IPS-NIHi11 (cell line): ENCODE measurements at regions not wholly inside any gene's neighbourhood (a gene's known extent, or its start where the extent isn't known, plus 50 kb on each side); places are given as distances from the start of the nearest gene placed in this dataset.
"Not testable (repeated sequence)": the region's sequence is repeated elsewhere in the genome, so short reads cannot be mapped to it uniquely, and the experiment has no call there.

Experiments used
- DNase-seq: peaks from one replicate; pipeline ENCODE4 v3.0.0; 2012; ENCODE audit warnings: mixed read lengths, low spot score

DNA sequence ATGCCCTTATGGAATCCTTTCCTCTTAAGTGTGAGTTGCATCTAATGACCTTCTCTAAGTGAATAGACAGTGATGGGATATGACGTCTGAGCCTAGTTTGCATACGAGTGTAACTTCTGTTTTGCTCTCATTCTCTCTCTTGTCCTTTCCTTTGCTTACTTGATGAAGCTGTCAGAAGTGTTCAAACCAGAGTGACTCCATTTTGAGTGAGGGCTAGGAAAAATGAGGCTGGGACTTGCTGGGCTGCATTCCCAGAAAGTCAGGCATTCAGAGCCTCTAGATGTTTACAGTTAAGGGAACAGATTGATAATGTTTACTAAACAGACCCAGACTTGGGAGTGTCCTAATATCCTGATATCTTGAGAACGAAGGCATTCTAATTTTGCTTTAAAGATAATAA is 311.2 kb upstream of the SOX4 start:
- DNase-seq: not testable (repeated sequence)

DNA sequence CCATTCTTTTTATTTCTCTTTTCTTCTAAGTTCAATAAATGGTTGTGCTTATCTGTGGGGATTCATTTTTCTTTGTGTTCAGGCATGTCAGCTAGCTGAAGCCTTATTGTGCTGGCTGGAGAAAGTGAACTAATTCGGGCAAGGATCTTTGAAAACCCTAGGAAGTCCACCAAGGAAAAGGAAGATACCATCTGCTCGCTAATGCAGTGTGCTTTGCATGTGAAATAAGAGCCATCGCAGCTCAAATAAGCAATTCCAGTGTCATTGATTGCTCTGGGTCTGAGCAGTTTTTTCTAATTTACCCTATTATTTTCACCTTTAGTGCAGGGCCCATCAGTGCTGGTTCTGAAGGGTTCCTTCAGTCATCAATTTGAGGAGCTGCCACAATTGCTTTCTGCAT is 309.4 kb upstream of the SOX4 start:
- no peak for DNase-seq

DNA sequence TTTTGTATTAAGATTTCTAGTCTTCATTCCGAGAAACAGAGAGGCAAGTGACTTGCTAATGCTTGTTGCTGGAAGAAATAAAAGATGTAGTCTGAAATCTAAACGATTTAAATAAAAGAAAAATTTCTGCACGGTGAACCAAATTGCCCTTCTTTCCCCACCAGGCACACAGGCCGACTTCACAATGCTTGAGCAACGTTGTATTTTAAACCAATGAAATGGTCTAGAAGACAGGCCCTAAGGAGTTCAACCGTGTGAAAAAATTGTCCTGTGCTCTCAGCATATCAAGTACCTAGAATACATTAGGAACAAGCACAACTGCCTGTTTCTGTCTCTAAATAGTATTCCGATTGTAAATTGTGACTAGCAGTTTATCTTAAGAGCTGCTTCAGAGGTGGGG is 308.8 kb upstream of the SOX4 start:
- no peak for DNase-seq

DNA sequence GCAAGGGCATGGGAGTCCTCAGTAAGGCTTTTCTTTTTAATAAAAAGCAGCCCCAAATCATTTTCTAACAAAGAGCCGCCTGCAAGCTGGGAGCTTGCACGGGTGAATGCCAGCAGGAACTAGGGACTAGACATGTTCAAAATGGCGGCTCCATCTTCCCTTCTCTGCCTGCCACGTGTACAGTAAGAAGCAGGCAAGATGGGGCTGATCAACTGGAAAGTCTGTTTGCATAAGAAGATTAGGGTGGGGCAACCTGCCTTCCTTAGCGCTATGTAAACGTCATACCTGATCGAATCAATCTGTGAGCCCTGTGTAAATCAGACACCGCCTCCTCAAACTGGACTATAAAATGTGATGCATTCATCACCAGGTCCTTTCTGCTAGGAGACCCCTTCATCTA is 299.4 kb upstream of the SOX4 start:
- no peak for DNase-seq

DNA sequence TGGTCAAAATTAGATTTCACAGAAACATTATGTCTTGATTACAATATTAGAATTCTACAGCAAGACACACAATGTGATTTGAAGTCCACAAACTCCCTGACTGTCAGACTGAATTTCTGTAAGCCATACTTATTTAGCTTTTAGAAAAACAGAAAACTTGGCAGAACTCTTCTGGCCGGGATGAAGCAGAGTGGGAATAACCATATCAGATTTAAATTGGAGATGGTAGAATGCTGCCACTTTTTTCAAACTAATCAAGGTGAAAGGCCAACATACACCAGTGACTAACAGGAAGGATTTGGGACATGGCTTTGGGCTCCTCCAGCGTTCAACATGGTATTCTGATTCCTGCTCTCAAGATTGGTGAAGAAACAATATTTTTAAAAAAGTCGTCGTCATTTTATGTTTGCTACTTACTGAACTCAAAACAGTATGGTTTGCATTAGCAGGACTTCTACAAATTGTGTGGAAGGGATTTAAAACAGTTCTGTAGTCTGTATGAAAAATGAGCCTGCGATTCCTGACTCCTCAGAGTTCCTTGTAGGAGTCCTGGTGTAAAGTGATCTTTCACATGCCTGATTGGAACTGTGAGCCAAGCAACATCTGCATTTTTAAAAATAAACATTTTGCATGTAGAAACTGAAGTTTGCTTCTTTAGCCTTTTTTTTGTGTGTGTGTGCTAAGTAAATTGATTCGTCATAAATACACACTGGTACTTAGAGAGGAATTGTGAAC is 297.9 kb upstream of the SOX4 start:
- DNase-seq: no peak

DNA sequence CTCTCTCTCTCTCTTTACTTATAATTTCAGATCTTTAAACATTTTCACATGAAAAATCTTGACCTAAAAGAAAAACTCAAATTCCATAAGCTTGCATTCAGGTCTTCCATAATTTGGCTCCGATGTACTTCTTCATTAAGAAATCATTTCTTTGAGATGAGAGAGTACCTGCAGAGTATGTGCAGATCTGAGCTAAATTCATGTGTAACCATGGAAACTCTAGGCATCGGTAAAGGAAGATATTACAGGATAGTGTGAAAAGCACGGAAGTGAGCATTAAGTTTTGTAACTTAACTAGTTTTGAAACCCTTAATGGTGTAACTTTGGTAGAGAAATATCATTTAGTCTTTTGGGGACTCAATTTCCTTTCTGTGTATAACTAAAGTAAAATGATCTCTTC is 295.9 kb upstream of the SOX4 start:
- no peak for DNase-seq

DNA sequence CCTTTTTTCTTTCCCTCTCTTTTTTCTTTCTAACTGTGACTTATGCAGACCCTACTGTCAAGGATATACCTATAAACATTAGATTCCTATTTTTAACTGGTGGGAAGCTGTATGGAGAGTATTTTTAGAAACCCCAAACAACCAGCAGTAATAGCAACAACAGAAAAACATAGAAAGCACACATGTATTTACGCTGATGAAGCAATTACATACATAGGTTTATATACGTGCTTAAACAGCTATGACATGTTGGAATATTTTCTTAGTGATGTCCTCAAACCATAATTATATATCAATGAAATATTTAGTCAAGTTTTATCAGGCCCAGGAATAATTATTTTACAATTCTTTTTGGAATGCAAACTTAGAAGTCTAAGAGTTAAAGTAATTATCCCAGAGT is 294.3 kb upstream of the SOX4 start:
- no peak for DNase-seq

DNA sequence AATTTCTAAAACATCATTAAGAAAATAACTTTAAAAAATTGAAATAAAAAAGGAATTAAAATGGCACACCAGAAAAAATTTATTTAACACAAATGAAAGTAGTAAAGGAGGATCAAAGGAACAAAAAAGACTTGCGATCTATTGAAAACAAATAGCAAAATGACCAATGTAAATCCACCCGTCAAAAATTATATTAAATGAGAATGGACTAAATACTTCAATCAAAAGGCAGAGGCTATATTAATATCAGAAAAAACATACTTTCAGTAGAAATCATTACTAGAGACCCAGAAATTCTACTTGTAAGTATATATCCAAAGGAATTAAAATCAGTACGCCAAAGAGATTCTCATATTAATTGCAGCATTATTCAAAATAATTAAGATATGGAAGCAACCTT is 293.1 kb upstream of the SOX4 start:
- no peak for DNase-seq

DNA sequence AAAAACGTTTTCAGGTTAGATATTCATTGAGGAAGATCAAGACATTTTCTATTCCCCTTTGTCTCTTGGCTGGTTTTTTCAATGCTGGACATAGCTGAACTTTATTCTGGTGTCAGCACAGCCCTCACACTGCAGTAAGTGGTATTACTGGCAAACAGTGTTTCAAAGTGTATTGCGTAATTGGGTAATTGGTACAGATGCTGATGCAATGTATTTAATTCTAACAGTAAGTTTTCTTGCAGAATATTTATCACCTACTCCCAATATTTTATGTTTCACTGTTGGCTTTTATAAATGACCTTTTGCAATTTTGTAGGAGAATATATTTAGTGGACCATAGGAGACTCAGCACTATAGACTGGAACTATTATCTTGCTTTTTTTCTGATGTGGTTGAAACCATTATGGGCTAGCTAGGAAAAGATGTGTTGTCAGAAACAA is 287.6 kb upstream of the SOX4 start:
- no peak for DNase-seq

DNA sequence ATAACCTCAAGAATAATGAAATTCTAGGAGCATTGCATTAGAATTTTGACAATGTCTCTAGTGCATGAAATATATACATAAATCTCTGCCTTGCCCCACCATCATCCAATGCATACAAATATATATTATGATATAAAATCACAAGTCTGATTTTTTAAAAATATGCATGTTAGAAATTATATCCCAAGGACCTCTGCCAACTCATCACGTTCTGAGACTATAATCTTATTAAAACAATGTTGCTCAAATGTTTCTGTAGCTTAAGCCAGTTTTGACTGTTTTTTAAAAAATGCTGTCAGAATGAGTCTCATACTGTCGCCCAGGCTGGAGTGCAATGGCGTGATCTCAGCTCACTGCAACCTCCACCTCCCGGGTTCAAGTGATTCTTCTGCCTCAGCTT is 287.0 kb upstream of the SOX4 start:
- no peak for DNase-seq

DNA sequence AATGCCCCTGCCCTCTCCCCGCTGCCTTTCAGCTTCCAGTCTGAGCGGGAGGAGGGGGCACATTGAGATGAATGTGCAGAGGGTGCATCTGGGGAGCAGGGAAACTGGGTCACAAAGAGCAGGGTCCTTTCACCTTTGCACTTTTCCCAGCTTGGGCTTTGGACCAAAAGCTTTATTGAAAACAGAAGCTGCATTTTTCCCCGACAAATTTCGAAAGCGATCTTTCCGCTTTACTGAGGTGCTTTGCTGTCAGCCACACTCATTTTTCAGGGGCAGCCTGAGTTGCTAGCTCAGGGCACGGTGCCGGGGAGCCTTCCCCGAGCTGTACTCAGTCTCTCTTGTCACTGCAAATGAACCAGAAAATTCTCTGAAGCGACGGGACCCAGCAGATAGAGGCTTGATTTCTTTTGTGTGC is 283.7 kb upstream of the SOX4 start:
- DNase-seq: no peak

DNA sequence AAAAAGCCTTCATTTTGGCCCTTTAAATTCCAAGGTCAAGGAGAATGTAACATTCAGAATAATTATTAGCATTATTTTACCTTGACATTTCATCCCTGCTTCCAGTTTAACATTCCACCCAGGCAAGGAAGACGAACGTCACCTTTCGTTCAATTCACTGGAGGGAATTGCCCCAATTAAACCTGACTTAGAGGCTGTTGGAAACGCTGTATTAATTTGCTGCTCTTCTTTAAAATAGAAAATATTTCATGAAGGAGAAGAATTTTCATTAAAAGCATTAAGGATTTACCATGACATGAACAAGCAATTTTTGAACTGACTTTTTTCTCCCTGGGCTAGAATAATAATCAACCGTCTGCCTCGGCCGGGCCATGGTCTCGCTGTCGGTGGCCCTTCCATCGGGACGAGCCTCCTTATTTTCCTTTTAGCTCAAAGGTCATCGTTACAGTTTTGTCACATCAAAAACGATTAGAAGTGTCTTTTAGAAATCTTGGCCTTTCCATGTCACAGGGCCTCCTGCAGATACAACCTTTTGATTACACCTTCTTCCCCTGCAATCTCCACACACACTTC is 282.9 kb upstream of the SOX4 start:
- no peak for DNase-seq

DNA sequence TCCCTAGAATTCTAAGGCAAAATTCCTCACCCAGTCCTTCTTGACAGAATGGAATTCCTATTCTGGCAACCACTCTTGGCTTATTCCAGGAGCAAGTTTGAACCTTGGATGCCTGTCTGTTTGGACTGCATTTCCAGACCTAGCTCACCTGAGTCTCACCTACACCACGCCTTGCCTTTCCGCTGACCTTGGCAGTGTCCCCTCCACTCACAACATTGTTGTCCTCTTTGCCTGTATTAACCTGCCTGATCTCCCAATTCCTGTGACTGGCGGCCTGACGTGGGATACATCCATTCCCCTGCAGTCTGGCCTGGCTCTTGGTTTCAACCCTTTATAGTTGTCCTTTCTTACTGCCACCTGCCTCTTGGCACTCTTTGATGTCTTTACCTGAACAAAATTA is 281.4 kb upstream of the SOX4 start:
- no peak for DNase-seq

DNA sequence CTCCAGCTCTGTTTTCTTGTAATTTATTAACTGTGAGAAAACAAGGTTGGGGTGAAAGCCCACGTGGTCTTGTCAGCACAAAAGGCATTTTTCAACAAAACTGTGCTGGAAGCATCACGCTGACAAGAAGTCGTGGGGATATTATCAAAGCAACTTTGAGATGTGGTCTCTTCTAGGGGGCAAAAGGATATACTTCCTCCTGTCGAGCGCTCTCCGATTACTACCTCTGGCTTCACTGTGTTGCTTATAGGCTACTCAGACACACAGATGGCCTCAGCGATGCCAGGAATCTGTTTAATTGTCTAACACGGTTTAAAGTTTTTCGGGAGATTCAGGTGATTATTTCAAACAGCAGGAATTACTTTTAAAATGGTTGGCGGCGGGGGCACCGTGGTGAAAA is 275.9 kb upstream of the SOX4 start:
- no peak for DNase-seq

DNA sequence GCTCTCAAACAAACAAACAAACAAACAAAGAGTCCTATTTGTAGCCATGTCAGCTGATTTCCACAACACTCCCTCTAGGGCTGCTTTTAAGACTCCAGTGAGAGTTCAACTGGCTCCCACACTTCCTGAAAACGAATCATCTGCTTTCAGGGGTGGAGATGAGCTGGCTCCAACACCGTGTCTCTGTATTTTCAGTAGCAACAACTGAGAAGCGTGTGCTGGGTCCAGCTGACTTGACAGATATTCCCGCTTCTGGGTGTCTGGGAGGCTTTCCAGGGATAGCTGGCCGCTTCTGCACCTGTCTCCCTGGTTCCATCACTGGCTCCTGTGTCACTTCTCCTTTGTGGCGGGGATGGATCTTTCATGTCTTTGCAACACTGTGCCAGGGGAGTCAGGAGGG is 272.5 kb upstream of the SOX4 start:
- DNase-seq: no peak

DNA sequence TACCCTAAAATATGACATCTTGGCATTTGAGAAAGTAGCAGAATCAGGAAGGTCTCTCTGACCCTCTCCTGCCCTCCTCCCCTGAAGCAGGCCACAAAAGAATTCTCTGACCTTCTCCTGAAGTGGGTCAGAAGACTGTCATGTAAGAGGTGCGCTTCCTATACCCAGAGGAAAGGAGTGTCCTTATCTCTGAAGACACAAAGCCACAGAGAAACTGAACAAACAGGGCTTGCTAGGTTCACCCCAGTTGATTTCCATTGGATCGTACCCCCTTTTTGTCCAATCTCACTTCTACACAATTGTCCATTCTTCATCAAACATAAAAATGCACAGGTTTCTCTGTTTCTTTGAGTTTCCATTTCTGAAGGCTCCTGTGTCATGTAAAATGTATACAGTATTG is 272.0 kb upstream of the SOX4 start:
- DNase-seq: no peak

DNA sequence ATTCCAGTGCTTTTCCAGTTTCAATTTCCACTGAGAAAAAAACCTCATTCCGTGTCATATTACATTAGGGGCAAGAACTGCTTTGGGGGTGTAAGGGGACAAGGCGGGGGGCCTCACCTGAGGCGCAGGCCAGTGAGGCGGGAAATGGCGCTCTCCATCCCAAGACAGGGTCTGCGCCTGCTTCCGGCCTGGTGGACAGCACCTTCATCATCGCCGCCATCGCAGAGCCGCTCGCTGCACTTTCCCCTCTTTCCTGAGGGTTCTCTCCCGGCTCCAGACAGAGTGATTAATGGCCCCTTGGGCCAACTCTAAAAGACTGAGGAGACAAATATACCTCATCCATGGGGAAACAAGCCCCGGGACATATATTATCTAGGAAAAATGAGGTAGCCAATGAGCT is 270.0 kb upstream of the SOX4 start:
- no peak for DNase-seq

DNA sequence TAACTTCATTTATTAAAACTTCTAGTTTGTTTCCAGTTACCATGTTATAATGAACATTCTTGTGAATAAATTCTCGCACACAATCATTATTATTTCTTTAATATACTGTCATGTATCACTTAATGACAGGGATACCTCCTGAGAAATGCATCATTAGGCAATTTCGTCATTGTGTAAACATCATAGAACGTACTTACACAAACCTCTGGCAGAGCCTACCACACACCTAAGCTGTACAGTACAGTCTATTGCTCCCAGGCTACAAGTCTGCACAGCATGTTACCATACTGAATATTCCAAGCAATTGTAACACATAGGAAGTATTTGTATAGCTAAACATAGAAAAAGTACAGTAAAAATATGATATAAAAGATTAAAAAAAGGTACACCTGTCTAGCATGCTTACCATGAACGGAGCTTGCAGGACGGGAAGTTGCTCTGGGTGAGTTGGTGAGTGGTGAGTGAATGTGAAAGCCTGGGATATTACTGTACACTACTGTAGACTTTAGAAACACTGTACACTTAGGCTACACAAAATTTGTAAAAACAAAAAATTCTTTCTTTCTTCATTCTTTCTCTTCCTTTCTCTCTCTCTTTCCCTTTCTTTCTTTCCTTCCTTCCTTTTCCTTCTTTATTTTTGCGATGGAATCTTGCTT is 268.2 kb upstream of the SOX4 start:
- no peak for DNase-seq

DNA sequence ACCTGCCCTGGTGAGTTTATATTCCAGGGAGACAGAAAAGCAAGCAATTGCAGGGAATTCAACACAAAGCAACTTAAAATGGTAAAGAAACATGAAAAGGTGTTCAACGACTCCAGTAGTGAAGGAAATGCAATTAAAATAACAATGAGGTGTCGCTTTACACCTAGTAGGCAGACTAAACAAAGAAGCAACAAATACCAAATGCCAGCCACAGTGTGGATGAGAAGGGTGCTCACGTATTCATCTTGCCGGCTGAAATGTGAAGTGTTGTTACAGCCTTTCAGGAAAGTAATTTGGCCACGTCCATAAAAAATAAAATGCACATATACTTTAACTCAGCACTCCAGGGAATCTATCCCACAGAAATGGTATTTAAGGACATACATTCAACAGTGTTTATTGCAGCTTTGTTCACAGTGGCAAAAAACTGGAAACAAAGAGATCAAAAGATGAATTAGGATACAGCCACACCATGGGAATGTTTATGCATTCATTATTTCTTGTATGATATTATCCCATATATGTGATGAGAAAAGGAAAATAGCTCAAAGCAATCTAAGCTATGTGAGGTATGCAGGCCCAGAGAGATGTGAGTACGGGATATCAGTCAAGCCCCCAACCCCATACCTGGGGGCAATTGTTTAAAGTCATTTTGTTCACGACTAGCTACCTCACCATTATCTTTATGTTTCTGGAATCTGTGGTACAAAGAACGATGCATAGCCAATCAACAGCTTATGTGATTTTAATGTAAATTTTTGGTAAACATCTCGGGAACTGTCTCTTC is 266.0 kb upstream of the SOX4 start:
- peak; percentile 43 for DNase-seq

DNA sequence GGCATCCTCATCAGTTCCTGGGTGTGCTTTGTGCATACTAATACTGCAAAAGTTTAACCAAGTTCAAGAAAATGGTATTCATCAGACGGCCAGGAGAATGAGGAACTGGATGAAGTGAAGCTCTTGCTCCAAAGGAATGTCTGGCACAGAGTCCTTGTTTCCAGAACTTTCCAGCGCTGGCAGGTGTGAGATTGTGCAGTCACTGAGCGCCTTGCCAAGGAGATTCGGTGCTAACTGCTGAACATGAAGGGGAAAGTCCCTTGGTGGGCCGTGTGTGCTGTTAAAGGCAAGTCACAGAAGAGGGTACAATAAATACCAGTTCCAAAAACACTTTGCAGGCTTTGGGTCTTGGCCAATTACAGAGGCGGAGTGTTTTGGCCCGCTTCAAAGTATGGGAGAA is 262.3 kb upstream of the SOX4 start:
- DNase-seq: no peak

DNA sequence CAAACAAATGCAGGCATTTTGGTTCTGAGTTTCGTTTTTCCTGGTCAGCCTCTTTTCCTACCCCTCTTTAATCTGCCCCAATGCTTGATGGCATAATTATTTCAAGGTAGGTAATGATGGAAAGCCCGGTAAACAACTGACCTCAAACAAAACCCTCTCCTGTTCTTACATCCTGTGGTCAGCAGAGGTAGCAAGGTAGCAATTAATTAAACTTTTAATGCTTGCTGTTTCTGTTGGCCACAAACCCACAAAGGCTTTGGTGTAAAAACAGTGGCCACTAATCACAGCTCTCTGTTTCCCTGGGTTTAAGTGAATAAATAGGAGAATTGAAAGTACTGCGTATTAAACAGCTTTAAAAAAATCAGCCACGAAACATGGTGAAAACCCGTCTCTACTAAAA is 261.5 kb upstream of the SOX4 start:
- DNase-seq: no peak

DNA sequence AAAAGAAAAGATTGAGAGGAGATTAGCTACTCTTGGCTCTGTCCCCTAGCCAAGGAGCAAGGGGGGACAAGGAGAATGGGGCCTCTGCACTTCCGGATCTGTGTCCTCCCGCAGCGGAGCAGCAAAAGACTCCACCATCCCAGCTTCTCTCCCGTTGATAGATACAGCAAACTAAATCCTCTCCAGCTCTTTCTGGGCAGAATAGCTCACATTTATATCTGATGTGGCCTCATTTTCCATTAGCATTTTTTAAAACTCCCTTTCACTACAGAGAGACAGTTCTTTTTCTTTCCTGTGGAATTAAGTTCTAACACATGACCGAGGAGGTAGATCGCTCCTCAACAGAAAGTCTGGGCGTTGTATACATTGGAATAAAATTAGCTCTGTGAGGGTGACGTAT is 260.9 kb upstream of the SOX4 start:
- no peak for DNase-seq

DNA sequence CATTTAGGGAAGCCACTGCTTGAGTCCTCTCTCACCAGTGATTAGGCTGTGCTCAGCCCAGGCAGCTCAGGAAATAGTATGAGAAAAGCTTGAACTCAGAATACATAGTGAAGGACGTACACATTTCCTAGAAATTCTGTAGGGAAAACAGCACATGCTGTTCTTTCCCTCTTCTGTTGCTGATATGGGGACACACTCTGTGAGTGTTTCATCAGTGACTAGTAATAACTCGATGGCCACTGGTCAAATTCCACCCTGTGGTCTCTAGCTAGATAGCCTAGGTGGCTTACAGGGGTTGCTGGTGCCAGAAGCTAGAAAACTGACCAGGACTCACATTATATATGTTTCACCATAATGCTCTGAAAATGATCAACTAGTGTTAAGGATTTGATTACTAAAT is 259.8 kb upstream of the SOX4 start:
- no peak for DNase-seq
